GM12892 (cell line): ENCODE measurements at regions not wholly inside any gene's neighbourhood (a gene's known extent, or its start where the extent isn't known, plus 50 kb on each side); places are given as distances from the start of the nearest gene placed in this dataset.

ENCODE experiments used
- POLR2A ChIP-seq: IDR thresholded peaks from 2 replicates; pipeline ENCODE4 v1.6.1; 2011; ENCODE audit warnings: low read depth, low read length, control low read depth
- POLR2AphosphoS5 ChIP-seq: IDR thresholded peaks from 2 replicates; pipeline ENCODE4 v1.6.1; 2011; ENCODE audit warnings: low read depth, low read length, control low read depth

GRCh38 chr7:69359003-69359700 is 239.1 kb upstream of the AUTS2 start:
- TF ChIP-seq POLR2A: no peak
- TF ChIP-seq POLR2AphosphoS5: no peak
